ENCODE measurements at regions not wholly inside any gene's neighbourhood (a gene's known extent, or its start where the extent isn't known, plus 50 kb on each side); places are given as distances from the start of the nearest gene placed in this dataset.

DNA sequence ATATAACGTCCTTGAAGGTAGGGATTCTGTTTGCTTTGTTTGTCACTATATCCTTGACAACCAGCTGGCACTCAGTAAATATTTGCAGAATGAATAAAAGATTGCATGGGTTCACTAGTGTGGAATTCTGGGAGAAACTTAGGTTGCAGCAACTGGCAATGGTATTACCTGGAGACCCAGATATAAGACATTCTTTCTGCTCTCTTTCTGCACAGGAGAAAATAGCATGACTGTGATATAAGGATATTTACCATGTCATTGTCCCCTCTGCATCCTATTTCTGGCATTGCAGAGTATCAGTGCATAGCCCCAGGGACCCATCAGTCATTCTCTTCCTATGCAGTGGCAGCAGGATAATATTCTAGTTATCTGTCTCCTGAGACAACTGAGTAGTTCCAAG is 308.9 kb upstream of the LRRC7 start:
- no peak for TF ChIP-seq CTCF (IDR thresholded peaks at IDR 0.05)
- TF ChIP-seq POLR2A (IDR thresholded peaks at IDR 0.05) = no peak
